ENCODE measurements at regions not wholly inside any gene's neighbourhood (a gene's known extent, or its start where the extent isn't known, plus 50 kb on each side); places are given as distances from the start of the nearest gene placed in this dataset.

DNA sequence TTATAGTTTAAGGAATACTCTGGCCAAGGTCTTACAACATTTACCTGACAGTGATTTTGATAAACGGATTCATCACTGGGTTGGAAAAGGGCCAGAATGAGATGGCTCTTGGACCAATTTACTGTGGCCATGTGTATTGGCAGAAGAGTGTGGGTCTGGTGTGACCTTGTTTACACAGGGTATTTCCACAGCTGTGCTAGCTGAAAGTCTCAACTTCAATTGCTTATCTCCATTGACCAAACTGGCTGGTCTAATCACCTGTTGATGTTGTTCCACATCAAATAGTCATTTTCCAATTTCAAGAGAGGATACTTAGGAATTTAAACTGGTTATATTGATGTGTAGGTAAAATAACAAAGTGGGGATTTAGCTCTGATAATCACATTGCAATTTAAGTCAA, 501.6 kb upstream of the MAP3K7 start:
- TF ChIP-seq RAD21 (IDR thresholded peaks at IDR 0.05), result no peak
- TF ChIP-seq, protein P1, sequence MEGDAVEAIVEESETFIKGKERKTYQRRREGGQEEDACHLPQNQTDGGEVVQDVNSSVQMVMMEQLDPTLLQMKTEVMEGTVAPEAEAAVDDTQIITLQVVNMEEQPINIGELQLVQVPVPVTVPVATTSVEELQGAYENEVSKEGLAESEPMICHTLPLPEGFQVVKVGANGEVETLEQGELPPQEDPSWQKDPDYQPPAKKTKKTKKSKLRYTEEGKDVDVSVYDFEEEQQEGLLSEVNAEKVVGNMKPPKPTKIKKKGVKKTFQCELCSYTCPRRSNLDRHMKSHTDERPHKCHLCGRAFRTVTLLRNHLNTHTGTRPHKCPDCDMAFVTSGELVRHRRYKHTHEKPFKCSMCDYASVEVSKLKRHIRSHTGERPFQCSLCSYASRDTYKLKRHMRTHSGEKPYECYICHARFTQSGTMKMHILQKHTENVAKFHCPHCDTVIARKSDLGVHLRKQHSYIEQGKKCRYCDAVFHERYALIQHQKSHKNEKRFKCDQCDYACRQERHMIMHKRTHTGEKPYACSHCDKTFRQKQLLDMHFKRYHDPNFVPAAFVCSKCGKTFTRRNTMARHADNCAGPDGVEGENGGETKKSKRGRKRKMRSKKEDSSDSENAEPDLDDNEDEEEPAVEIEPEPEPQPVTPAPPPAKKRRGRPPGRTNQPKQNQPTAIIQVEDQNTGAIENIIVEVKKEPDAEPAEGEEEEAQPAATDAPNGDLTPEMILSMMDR (IDR thresholded peaks at IDR 0.05; ENCODE audit: low read depth, low read length, missing input control), result no peak

All from liver (tissue), 3 donors.